ENCODE measurements at regions not wholly inside any gene's neighbourhood (a gene's known extent, or its start where the extent isn't known, plus 50 kb on each side); places are given as distances from the start of the nearest gene placed in this dataset.

- TF ChIP-seq REST (IDR thresholded peaks at IDR 0.05; ENCODE audit: insufficient read depth in 1 of 2, low read depth in 2 of 2, low read length in 1 of 2) = no peak
- no peak for TF ChIP-seq CTCF (IDR thresholded peaks at IDR 0.05)
Observed at GRCh38 chr4:81836716-81837115, 365.0 kb upstream of the RASGEF1B start.

Data from Panc1 (cell line).